HG02588 (cell line): ENCODE measurements at regions not wholly inside any gene's neighbourhood (a gene's known extent, or its start where the extent isn't known, plus 50 kb on each side); places are given as distances from the start of the nearest gene placed in this dataset.
"Not testable (repeated sequence)": the region's sequence is repeated elsewhere in the genome, so short reads cannot be mapped to it uniquely, and the experiment has no call there.

Experiments
- ATAC-seq: cut with Tn5 transposase; IDR thresholded peaks from one replicate; pipeline ENCODE4 v1.9.1; 2021; ENCODE audit warnings: mild to moderate bottlenecking, moderate library complexity; ENCODE audit not compliant: unreplicated experiment

DNA sequence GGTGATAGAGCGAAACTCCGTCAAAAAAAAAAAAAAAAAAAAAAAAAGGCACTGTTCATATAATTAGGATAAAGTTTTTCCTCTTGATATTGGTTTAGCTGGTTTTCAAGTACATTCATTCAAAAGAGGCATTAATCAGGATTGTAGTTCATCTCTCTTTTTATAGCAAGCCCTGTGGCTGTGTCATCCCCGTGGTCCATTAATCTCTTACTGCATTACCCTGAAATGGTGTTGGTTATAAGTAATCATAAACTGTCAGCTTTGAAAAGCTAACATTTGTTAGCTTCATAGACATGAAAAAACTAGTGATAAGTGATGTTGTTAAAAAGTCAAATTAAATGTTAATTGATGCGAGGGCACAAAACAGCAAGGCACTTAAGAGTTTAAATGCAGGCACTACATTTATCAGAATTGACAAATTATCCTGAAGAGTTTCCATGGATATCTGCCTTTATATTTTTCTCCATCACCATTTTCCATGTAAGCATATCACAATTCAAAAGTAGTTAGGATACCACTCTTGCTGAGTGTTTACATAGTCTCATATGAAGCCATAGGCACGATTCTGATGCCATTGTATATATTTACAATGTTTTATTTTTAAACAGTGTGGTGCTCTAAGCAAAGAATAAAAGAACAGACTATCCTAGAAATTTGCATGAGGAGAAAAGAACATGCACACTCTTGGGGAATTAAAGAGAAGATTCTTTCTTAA is 193.1 kb downstream of the OTOL1 start:
- ATAC-seq = no peak

DNA sequence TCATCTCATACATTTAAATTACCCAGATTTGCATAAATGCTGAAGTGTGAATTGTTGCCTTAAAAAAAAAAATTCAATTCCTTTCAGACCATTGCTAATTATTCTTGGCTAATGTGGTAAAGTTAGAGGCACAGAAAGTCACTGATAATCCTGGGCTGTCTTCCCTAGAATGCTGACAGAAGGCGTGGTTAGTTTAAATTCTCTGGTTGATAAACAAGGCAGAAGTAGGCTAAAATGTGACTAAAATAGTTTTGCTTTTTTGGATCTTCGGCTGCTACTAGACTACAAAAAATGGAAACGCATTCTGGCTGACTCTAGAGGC is 193.7 kb downstream of the OTOL1 start:
- ATAC-seq = no peak

DNA sequence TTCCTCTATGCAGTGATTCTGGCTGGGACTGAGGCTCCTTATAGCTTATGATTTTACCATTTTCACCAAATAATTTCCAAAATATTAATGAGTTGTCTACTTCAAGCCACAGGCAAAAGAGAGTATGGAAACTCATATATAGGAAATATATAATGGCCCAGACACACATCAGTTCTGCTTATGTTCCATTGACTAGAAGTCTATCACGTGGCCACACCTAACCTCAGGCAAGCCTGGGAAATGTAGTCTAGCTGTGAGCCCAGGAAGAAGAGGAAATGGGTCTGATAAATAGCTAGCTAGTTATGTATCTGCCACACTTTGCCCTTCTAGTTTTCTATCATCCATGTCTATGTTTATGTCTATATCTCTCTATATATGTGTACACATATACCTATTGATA is 195.1 kb downstream of the OTOL1 start:
- ATAC-seq = no peak

DNA sequence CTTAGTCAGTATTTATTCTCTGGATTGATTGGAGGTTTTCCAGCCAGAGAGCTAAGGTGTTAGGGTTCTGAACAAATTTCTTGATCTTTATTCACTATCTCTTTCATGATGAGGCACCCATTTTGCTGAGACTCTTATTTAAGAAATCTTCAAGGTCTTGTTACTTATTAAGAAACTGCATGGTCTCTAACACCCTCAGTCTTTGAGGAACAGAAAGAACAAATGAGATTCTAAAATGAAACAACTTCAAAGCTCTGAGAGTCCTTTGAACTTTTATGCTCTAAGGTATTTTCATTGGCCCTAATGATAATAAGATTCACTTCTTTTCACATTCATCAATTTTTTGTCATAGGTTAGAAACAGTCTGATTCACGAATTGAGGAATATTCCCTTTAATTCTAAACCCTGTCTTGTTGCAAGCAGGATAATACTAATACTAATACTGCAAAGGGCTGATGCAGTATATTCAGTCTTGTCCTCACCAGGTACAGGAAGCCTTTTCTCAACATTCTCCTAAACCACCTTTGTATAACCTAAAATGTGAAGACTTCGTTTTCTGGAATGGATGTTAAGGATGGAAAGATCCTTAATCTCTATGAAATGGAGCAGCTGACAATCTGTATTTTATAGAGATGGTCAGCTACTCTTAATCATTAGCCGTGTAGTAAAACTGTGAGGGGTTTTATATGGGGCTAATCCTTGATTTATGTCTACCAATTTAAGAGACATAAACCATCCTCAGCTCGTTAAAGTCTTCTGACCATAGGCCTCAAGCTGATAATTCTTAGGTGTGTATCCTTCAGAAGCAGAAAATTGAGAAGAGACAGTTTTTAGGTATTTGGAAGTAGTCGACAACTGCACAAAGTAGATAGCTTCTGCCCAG is 198.3 kb downstream of the OTOL1 start:
- peak; percentile 56 for ATAC-seq

DNA sequence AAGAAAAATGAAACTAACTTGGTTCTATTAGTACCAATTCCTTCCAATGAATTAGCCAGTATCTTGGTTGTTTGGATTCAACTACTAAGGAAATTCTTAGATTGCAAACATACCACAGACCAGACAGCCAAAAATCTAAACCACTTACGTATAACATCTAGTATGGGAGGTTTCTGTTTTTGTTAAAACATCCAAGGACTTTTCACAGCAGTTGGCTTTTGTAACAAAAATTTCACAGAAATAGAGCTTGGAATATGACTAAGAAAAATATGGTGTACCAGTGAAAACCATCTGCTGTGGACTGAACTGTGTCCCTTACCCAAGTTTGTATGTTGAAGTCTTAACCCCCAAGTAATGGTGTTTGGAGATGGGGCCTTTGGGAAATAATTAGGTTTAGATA is 199.2 kb downstream of the OTOL1 start:
- ATAC-seq = no peak

DNA sequence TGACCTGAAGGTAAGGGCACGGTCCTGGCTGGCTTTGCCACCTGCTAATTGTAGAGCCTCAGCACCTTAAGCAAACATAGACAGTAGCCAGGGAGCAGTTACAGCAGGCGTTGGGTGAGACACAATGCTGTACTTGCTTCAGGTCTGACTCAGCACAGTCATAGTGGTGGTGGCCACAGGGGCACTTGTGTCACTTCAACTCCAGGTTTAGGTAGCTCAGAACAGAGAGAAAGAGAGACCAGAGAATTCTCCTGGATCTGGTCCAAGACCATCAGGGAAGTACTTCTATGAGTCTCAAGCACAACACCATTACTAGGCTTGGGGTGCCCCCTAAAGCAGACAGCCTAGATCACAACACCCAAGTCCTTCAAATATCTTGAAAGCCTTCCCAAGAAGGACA is 204.4 kb downstream of the OTOL1 start:
- peak; percentile 87 for ATAC-seq

DNA sequence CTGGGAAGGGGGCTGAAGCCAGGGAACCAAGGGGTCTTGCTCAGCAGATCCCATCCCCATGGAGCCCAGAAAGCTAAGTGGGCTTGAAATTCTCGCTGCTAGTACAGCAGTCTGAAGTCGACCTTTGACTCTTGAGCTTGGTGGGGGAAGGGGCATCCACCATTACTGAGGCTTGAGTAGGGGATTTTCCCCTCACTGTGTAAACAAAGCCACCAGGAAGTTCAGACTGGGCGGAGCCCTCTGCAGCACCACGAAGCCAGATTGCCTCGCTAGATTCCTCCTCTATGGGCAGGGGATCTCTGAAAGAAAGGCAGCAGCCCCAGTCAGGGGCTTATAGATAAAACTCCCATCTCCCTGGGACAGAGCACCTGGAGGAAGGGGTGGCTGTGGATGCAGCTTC is 210.6 kb downstream of the OTOL1 start:
- not testable (repeated sequence) for ATAC-seq

DNA sequence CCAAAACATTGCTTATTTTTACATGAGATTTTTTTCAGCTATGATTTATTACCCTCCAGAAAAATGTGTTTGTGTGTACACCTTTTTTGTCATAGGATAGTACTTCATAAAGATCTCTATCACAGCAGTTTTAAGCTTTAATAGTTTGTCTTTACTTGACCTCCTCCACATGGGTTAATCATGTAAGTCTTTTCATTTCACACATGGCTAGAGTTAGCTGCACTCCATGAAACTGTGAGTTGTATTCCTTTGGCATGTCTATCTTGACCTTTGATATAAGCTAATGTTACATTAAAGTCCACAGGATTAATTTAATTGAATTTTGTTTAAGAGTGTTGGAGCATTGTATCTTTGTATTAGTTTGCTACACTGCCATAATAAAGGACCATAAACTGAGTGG is 217.1 kb downstream of the OTOL1 start:
- ATAC-seq = no peak

DNA sequence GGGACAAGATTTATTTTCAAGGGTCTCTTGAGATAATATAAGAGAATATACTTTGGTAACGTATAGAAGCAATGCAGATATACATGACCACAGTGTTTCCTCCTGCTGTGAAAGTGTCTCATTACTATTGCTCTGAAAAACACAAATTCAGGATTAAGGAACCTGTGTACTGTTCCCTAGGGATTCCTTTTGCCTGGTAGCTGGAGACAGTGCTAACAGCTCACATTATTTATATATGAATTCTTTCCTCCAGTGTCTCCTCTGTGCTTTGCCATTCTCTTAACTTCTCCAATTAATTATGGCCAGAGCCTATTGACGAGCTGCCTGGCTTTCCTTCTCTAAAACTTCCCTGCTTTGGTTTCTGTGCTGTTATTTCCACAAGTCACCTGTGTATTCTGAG is 235.4 kb downstream of the OTOL1 start:
- no peak for ATAC-seq

DNA sequence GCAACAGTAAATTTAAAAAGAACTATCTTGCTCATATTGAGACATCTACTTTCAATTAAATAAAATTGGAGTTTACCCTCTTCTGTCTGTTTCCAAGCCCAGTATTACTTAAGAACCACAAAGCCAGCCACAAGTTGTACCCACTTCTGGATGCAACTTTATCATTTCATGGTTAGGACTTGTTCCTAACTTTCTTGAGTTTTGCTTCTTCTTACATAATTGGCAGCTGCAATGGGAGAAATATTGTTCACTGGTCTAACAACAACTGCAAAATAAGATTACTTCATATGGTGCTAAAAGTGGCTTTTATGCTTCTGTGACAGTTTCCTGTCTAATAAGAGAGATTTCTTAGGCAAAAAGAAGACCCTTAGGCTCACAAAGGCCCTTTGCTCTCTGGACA is 240.6 kb downstream of the OTOL1 start:
- no peak for ATAC-seq

DNA sequence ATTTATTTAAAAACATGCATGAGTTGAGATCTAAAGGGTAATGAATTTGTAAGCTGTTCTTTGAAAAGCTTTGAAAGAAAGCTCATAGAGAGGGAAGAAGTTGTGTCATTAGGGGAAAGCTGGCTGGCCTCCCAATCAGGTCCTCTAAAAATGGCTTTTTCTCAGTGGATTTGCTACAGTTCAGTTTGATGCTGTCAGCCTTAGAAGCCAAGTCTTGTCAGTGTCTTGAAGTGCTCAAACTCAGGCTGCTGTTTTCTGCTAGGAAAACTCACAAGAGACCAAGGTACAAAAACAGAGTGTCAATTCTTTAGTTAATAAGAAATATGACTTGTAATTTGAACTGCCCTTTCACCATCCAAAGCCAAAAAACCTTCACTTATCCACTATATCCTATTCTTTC is 243.8 kb downstream of the OTOL1 start:
- ATAC-seq = no peak

DNA sequence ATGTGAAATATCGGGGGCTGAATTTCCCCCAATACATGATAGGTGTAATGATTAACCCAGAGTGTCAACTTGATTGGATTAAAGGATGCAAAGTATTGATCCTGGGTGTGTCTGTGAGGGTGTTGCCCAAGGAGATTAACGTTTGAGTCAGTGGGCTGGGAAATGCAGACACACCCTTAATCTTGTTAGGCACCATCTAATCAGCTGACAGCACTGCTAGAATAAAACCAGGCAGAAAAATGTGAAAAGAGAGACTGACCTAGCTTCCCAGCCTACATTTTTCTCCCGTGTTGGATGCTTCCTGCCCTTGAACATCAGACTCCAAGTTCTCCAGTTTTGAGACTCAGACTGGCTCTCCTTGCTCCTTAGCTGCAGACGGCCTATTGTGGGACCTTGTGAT is 247.8 kb downstream of the OTOL1 start:
- ATAC-seq = no peak

DNA sequence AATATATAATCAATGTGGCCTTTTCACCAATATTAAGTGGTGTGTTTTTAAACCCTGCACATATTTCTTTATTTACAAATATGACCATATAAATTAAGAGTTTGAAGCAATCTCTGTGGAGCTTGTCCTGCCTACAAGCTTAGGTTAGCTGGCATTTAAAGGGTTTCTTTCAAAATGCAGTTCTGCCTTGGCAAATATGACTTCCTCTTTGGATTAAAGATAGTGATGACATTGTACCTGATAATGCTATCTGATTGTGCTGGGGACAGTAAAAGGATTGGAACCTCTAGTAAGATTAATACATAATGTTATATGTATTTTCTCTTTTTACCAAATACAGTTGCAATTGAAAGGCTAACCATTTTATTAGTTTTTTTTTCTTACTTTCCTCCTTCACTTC is 249.1 kb downstream of the OTOL1 start:
- ATAC-seq = no peak

DNA sequence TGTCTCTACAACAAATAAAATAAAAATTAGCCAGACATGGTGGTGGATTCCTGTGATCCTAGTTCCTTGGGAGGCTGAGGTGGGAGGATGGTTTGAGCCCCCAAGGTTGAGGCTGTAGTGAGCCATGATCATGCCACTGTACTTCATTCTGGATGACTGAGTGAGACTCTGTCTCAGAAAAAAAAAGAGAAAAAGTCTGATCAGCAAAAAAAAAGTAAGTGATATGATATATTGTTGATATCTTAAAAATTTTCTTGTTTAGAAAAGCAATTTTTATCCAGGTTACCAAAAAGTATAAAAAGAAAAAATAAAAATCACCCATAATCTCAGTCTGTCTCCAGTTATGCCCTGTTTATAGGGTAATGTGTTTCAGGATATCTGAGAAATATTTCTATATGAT is 251.4 kb downstream of the OTOL1 start:
- no peak for ATAC-seq

DNA sequence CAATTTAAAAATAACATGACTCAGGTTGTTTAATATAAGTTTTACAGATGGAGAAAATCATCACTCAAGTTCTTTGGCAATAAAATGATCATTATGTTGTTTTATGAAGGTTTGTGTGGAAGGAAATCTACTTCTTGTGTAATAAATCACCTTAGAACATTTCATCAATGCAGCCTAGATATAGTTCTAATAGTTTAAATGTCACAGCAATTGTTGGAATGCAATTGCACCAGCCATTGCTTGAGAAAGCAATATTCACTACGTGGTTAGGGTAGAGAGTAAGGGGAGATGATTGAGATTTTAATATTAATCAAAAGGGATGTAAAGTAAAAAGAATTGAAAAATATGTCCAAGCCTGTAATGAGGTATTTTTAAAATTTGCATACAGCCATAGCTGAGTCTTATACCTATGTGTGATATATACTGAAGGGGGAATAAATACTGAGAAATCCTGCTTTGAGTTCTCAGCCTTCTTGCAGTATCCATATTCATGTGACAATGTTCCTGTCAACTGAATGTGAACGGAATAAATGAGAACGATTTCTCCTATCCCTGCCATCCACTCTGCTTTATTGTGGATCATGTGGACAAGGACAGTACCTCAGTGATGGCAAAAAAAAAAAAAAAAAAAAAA is 257.9 kb downstream of the OTOL1 start:
- no peak for ATAC-seq

DNA sequence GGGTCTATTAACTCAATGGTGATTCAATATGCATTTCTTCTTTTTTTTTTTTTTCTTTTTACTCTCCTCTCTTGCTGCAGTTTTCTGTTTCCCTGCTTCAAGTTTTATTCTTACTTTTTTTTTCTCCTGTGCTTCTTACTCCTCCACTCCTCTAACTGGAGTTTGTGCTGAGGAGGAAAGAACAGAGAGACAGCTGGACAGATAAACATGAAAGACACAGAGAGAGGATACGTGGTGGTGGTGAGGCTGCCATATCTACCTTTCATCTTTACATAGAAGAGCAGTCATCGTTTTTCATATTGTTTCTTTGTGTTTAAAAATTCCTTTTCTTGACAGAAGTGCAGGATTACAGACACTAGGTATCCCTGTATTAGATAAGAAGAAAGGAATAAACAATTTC is 262.8 kb downstream of the OTOL1 start:
- ATAC-seq = no peak

DNA sequence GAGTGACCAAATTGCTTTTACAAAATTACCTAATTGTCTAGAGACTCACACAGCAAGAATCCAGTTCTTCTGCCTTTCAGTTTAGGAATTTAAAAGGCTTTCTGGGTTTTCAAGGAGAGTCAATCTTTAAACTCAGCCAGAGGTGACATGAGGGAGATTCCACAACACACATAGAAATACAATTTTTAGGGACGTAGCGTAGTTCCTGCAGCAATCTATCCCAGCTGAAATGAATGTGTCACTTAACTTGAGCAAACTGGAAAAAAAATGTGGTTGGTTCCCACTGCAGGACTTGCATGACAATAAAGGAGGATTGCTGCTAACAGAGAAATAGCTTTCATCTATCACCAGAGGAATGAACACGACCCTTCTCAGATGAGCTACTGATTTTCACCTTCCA is 269.7 kb downstream of the OTOL1 start:
- no peak for ATAC-seq

DNA sequence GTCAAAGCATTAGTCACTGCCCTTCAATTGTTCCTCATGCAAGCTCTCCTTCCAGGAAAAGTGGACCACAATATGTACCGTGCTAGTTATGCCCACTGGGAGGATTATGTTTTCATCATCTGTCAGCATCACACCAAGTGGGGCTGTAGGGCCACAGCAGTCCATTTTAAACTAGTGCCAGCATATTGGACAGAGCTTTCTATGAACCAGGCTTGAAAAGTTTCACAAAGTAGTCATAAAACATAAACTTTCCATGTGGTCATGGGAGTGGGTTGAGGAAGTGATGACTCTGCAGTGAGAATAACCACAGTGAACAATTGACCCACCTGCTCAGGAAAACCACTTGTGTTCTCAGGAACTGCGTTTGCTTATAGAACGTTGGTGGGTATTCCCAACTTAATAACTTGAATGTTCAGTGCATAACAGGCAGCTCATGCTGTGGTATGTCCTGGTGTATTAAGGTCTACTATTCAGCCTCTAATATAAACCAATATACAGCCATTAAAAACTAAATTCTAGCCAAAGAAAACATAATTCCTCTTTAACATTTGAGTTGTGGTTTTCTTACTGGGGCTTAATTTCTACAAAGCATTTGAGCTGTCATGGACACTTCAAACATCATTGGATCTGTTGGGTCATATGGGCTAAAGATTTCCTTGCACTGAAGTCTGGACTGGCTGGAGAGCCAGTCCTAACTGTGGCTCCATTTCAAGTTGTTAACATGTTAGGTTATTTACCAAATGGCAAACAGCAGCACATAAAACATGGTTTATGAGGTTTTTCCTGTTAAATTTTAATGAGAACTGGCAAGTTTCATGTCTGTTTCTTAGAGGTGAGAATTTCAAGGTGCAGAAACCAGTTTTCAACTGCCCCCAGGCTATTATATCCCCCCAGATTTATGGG is 274.1 kb downstream of the OTOL1 start:
- ATAC-seq = peak; percentile 89

DNA sequence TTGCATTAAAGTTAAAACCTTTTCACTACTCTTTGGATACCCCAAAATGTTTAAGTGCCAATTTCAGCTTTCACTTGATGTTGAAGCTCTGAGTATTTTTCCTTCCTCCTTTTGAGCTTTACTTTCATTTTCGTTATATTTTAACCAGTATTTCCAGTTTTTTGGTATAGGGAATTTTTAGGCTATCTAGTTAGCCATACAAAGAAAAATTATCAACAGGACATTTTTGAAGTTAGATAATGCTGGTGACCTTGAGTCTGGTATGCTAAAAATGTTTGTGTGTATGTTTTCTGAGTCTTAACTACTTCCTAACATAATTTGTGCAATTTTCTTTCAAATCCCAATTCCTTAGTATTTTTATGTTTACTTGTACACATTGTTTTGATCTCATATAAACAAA is 284.8 kb downstream of the OTOL1 start:
- ATAC-seq = no peak

DNA sequence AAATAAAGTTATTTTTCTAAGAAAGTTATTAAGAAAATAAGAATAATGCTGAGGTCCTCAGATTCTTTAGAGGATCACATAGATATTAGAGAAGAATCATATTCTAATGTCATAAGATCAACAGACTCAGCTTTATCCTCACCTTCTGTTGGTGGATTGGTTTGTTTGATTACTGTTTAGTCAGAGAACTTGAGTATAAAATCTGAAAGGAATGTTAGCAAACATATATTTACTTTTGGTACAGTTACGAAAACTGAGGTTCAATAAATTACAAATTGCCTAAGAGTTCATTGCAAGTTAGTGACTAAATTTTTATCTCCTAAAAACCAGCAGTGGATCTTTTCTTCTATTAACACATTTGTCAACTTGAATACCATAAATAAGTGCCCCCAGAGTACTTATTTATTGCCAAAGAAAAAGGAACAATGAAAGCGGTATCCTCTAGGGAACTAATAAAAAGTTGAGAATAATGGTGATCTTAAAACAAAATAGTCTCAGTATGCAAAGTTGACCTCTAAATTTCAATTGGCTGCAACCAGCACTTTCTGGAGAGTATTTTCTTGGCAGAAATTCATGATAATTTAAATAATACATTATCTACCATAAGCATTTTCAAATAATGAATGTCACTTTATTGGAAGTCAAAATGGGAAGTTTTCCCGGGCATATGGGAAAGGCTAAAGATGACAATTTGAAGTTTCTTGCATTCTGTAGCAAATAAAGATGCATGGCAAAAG is 296.8 kb downstream of the OTOL1 start:
- ATAC-seq = no peak
